Endothelial cell of umbilical vein (primary cell): ENCODE measurements at regions not wholly inside any gene's neighbourhood (a gene's known extent, or its start where the extent isn't known, plus 50 kb on each side); places are given as distances from the start of the nearest gene placed in this dataset.

Source experiments
- CTCF ChIP-seq, 2 donors: IDR thresholded peaks; 1 replicate in 1 of 2; 2 replicates in 1 of 2; pipeline ENCODE4 v1.5.1; 2011; ENCODE audit warnings: low read length in 2 of 2, mild to moderate bottlenecking in 2 of 2, moderate library complexity in 2 of 2, control low read depth in 1 of 2, inconsistent platforms in 1 of 2, low read depth in 1 of 2; ENCODE audit not compliant: insufficient read depth in 1 of 2; ENCODE audit errors: extremely low read depth in 1 of 2
- EZH2 ChIP-seq: IDR thresholded peaks from 2 replicates; pipeline ENCODE4 v1.6.1; 2012; ENCODE audit warnings: borderline replicate concordance, low read depth, mild to moderate bottlenecking, moderate library complexity, low read length, inconsistent platforms; ENCODE audit not compliant: severe bottlenecking
- GATA2 ChIP-seq: IDR thresholded peaks from 2 replicates; pipeline ENCODE4 v1.7.0; 2011; ENCODE audit warnings: low read depth, mild to moderate bottlenecking, moderate library complexity, mixed read lengths, low read length; ENCODE audit not compliant: insufficient read length, insufficient read depth
- POLR2A ChIP-seq: IDR thresholded peaks from 2 replicates; pipeline ENCODE4 v1.6.1; 2012; ENCODE audit warnings: low read depth, mild to moderate bottlenecking, control low read depth, low read length
- POLR2AphosphoS5 ChIP-seq: IDR thresholded peaks from 2 replicates; pipeline ENCODE4 v1.6.1; 2012; ENCODE audit warnings: low read depth, mild to moderate bottlenecking, control low read depth, low read length, moderate library complexity; ENCODE audit not compliant: insufficient read depth

- no peak for TF ChIP-seq GATA2
- no peak for TF ChIP-seq EZH2
- TF ChIP-seq CTCF (IDR thresholded peaks at IDR 0.05; ENCODE audit: extremely low read depth in 1 of 2, insufficient read depth in 1 of 2, low read depth in 1 of 2, low read length in 2 of 2) = no peak
- no peak for TF ChIP-seq POLR2AphosphoS5
- no peak for TF ChIP-seq POLR2A
These were observed 93.9 kb downstream of the KCTD15 start for GRCh38 chr19:33890569-33890968.
